Breast epithelium (tissue), 3 donors: ENCODE measurements at regions not wholly inside any gene's neighbourhood (a gene's known extent, or its start where the extent isn't known, plus 50 kb on each side); places are given as distances from the start of the nearest gene placed in this dataset.

Source experiments
- CTCF ChIP-seq, 3 donors: fragments of 450-650 bp; IDR thresholded peaks; one replicate each; pipeline ENCODE4 v1.5.1; 2016 to 2017; ENCODE audit warnings: antibody characterized with exemption in 3 of 3, mild to moderate bottlenecking in 3 of 3, moderate library complexity in 3 of 3
- POLR2A ChIP-seq: fragments of 450-650 bp; IDR thresholded peaks from one replicate; pipeline ENCODE4 v1.6.1; 2016; ENCODE audit warnings: antibody characterized with exemption, mild to moderate bottlenecking, moderate library complexity
- POLR2AphosphoS5 ChIP-seq, 3 donors: sonication (generic); formaldehyde crosslinking; IDR thresholded peaks; one replicate each; pipeline ENCODE4 v1.6.1; 2017; ENCODE audit warnings: antibody characterized with exemption in 3 of 3

GRCh38 chr6:62523630-62524029 lies 237.6 kb upstream of the KHDRBS2 start:
- TF ChIP-seq CTCF (IDR thresholded peaks at IDR 0.05) (no peak), POLR2AphosphoS5 (IDR thresholded peaks at IDR 0.05) (no peak), POLR2A (no peak)
